NAMALWA (cell line): ENCODE measurements at regions not wholly inside any gene's neighbourhood (a gene's known extent, or its start where the extent isn't known, plus 50 kb on each side); places are given as distances from the start of the nearest gene placed in this dataset.

Experiments
- DNase-seq: peaks from one replicate; pipeline ENCODE4 v3.0.0-alpha.2; 2015; ENCODE audit warnings: low spot score

- DNase-seq, result no peak
Measured at GRCh38 chr20:43306837-43307236, 117.1 kb upstream of the PTPRT start.

- DNase-seq, result no peak
Measured at GRCh38 chr20:43305749-43306148, 116.0 kb upstream of the PTPRT start.

GRCh38 chr20:43304598-43304997, 114.9 kb upstream of the PTPRT start:
- DNase-seq, result no peak

- no peak for DNase-seq
Measured at GRCh38 chr20:43302936-43303335, 113.2 kb upstream of the PTPRT start.

DNA sequence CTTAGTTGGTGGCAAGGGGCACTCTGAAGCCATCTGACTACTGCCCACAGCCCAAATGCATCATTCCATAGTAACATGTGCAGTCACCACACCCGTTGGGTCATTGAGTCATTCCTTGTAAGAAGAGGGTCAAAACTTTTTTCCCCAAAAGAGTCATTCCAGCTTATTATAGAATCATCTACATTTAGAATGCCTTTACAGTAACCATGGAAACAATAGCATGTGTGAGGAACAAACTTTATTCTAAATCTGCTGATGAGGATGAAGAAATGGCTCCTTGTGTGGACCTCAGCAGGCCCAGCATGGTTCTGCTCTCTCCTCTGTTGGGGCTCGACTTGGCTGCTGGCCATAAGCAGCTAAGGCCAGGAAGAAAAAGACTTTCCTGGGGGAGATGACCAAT, 111.2 kb upstream of the PTPRT start:
- DNase-seq, result no peak

DNA sequence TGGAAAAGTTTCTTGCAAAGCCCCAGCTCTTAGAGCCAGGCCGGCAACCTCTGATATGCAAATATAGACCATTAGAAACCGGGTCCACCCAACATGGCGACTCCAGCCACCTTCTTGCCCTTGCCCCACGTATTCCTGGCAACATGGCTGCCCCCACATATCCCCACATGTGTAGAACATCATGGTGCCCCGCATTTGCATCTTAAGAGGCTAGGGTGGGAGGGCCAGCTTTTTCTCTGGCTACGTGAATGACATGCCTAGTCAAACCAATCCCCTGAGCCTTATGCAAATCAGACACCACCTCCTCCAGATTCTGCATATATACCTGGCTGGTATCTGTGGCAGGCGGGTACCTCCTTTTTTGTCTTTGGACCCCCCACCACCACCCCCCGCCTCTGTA, 106.1 kb upstream of the PTPRT start:
- DNase-seq, result no peak

- DNase-seq, result no peak
Measured at GRCh38 chr20:43295263-43295662, 105.6 kb upstream of the PTPRT start.

DNA sequence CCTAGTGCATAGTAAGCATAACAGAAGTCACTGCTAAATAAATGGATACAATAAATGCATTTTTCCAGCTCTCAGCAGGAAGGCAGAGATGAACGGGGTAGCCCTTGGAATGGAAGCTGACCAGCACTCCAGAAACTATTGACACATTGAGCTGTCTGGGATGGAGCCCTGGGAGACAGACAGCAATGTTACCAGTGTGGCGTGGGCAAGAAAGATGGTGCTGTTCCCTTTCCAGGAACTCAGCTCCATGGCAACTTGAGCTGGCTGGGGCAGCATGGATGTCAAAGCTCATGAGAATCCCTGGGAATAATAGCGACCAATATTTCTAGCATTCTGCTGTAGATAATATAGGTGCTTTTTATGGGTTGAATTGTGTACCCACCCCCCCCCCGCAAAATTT, 104.3 kb upstream of the PTPRT start:
- no peak for DNase-seq

- no peak for DNase-seq
Measured at GRCh38 chr20:43293068-43293786, 103.5 kb upstream of the PTPRT start.

GRCh38 chr20:43292222-43292621, 102.5 kb upstream of the PTPRT start:
- no peak for DNase-seq

- no peak for DNase-seq
Measured at GRCh38 chr20:43287637-43288036, 97.9 kb upstream of the PTPRT start.

- no peak for DNase-seq
Measured at GRCh38 chr20:43285170-43285569, 95.5 kb upstream of the PTPRT start.

DNA sequence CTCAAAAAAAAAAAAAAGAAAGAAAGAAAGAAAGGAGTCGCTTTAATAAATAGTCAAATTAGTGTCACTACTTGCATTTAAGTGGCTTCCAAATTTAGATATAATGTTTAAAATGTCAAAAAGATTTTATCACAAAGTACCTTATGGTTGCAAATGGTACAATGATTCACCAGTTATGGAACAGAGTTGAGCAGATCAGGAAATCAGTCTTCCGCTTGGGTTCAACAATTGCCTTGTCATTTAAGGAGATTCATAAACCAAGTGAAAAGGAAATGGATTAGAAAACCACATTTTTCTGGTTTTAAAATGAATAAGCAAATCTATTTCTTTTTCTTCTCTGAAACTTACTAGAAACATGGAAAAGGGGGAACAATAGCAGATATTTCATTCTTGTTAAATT, 94.8 kb upstream of the PTPRT start:
- DNase-seq, result no peak

DNA sequence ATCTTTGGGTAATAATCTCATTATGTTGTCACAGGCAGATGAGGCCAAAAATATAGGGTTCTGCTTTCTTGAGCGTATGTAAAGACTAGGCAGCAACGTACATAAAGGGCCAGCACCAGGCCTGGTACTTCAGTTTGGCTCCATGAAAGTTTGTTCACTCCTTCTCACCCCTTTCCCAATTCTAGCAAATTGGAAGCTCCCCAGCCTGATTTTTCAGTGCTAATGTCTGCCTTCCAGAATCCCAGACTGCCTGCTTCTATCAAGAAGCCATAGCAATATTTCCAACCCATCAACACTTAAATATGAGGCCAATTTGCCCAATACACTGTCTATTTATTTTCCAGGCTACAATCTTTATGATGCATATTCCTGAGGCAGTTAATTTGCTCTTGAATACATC, 93.4 kb upstream of the PTPRT start:
- DNase-seq, result no peak

DNA sequence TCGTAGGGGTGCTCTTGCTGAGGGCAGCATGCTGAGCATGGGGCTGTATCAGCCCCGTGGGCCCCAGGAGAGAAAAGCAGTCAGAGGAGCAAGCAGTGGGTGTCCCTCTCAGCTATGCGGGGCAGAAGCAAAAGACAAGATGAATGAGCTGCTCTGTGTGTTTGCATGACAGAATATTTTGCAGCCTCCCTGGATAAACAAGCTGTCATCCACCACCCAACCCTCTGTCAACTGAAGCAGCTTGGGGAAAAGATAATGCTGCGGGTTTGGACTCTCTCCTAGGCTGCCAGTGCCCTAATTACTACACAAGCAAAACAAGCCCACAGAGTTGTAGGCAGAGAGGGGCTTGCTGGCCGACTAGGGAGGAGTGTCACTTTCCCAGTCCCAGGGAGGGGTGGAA, 82.3 kb upstream of the PTPRT start:
- DNase-seq, result no peak

DNA sequence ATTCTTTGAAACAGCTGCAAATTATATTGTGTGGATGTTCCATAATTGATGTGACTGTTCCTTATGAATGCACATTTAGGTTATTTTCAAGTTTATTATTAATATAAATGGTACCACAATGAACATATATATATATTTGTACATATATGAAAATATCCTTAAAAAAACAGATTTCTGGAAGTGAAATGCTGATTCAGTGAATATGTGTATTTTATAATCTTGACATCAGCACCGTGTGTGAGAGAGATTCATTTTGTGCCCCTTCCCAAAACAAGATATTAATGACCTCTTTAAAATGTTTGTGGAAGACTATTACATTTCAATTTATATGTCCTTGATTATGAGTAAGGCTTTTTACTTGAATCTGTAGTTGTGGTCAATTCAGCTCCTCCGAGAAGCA, 75.7 kb upstream of the PTPRT start:
- no peak for DNase-seq

DNA sequence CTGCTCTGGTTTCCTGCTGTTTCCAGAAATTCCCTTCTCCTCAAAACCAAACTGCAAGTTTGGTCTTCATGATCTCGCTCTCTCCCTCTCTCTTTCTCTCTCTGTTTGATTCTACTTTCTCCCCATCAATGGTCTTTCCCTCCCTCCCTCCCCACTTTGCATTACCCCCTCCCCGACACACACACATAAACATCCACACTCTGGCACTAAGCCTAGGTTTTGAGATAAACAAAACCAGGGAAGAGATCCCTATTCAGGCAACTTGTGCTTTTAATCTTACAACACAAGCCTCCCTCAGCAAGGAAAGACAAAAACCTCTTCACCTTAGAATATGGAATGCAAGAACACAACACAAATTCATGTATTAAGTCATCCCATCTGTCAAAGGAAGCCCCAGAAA, 73.5 kb upstream of the PTPRT start:
- DNase-seq, result no peak

GRCh38 chr20:43262341-43262740, 72.6 kb upstream of the PTPRT start:
- no peak for DNase-seq

GRCh38 chr20:43255877-43256276, 66.2 kb upstream of the PTPRT start:
- DNase-seq, result no peak

GRCh38 chr20:43252761-43253160, 63.1 kb upstream of the PTPRT start:
- DNase-seq, result no peak

- DNase-seq, result no peak
Measured at GRCh38 chr20:43248341-43248740, 58.6 kb upstream of the PTPRT start.

DNA sequence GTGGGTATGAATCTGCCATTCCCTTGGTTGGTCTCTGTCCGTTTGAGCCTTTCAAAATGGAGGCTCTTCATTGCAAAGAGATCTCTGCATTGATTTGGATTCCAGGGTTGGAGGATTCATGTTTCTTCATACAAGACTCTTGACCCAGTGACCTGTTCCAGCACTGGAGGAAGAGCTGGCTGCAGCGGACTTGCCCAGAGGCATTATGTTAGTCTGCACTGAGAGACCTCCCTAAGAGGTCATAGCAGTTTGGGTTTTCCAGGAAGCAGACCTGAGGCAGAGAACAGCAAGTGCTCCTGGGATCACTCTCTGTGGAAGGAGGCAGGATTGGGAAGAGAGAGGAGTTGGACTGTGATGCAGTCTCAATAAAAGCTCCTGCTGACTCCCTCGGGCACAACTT, 57.7 kb upstream of the PTPRT start:
- DNase-seq, result no peak

DNA sequence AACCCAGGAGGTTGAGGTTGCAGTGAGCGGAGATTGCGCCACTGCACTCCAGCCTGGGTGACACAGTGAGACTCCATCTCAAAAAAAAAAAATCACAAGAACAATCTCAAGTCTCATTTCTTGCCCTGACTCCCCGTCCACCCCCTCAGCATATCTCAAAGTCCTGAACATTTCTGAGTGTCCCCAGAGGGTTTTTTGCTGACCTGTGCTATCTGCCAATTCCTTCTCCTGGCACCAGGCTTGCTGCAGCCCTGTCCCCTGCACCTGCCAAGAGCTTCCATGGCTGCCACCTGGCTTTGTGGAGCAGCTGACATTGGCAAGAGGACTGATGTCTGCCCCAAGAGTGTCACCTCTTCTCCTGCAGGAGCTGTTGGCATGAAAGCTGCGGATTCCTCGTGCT, 54.9 kb upstream of the PTPRT start:
- DNase-seq, result no peak

DNA sequence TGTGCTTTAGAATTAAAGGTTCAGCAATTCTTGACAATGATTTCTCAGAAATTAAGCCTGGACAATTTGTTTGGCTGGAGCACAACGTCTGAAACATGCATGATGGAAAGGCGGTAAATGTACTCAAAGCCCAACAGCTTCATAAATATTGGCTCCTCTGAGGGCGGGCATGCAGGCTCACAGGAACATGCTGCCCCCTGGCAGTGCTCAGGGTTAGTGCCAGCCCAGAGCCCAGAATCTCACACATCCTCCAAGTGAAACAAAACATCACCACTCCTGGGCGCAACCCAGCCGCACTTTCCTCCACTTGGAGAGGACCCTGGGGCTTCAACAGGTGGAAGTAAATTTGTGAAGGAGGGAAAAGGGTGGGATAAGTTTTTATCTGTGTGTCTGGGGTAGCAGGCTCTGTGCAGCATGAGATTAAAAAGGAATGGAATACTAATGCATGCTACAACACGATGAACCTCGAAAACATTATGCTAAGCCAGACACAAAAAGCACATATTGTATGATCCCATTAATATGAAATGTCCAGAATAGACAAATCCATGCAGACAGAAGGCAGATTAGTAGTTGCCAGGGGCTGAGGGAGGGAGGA, 54.1 kb upstream of the PTPRT start:
- DNase-seq, result peak; percentile 22
